GM12873 (cell line): ENCODE measurements at regions not wholly inside any gene's neighbourhood (a gene's known extent, or its start where the extent isn't known, plus 50 kb on each side); places are given as distances from the start of the nearest gene placed in this dataset.

ENCODE experiments used
- CTCF ChIP-seq: IDR thresholded peaks from 2 replicates; pipeline ENCODE4 v1.5.1; 2012; ENCODE audit warnings: low read depth, mild to moderate bottlenecking, moderate library complexity, low read length, control low read depth; ENCODE audit not compliant: insufficient read depth; ENCODE audit errors: missing control alignments

DNA sequence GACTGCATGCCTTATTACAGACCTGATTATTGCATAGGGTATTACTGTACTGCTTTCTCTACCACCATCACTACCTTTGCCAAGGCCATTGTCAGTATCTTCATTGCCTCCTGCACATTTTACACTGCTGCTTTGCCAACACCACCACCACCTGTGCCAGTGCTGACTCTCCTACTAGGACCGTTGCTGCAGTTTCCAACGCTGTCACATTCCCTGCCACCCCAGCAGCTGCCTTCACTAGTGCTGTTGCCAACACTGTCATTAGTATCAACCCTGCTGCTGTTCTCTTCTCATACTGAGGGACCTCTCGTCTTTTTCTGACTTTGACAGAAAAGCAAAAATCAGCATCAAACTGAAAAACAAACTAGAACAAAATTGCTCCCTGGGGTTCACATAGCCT lies 394.9 kb upstream of the B3GALT2 start:
- TF ChIP-seq CTCF, result no peak

DNA sequence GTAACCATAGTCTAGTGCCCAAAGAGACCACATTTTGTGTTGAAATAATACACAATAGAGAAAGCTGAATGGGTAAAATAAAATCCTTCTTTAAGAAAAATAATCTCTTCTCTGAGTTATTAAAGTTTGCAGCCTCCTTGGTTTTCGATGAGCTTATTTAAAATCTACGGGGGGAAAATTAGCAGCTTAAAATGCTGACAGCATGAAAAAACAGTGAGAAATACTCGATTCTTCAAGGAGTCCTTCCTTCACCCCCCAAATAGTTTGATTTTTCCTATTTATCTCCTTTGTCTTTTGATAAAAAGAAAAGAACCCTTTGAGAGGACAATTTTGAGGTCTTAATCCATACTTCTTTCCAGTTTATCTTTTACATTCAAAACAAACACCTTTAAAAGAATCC lies 394.0 kb upstream of the B3GALT2 start:
- no peak for TF ChIP-seq CTCF

GRCh38 chr1:193579323-193579722 lies 392.9 kb upstream of the B3GALT2 start:
- TF ChIP-seq CTCF, result no peak

DNA sequence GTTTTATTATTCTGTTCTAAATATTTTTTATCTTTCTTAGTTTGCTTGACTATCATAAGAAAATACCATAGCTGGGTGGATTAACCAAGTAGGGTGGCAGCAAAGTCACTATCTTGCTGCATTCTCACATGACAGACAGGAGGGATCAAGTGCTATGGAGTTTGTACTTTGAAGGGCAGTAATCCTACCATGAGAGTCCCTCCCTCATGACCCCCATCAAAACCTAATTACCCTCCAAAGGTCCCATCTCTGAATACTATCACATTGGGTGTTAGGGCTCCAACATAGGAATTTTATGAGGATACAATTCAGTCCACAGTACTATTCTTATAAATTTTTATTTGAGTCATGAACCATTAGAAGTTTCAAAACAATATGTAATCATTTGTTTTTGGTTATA lies 388.5 kb upstream of the B3GALT2 start:
- no peak for TF ChIP-seq CTCF

DNA sequence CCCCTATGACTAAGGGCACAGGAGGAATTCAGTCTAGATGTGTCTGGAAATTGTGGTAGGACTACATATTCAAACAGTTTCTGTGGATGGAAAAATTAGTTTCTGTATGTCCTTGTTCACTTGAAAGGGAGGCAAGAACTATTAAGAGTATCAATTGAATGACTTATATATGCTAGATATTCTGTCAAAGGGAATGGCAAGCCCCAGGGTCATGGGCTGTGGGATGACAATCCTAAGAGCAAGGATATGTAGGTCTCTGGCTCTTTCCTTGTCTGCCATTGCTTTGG lies 383.5 kb upstream of the B3GALT2 start:
- no peak for TF ChIP-seq CTCF

DNA sequence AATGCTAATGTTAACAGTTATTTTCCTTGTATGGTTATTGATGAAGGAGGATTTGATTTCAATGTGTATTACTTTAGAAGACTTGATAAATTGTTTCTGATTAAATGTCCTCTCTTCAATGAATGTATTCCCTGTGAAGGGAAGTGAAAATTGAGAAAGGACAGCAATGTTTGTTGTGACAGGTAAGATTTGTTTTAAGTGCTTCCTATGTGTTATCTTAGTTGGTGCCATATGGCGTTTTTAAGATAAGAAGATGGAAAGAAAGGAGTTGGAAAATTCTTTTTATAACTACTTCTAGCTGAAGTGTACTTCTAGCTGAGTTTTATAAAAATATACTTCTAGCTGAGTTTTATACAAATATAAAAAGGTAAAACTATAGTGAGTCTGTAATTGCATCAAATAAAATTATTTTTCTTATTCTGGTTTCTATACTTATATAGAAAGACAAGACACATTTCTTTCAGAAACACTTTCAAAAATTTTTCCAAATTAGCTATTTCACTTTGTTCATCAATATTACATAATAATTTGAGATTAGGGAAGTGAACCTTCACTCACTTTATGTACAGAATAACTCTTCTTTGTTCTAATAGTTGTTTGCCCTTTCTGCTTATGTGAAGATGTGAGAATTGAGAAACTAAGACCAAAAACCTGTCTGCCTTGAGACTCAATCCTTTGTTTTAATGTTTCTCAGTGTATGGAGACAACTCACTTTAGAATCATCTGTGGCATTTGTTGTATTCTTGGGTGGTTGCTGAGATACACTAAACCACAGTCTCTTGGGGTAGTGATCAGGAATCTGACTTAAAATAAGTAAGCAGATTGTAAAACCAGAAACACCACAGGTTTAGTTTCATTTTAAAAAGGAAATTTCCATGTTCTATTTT lies 382.9 kb upstream of the B3GALT2 start:
- no peak for TF ChIP-seq CTCF

DNA sequence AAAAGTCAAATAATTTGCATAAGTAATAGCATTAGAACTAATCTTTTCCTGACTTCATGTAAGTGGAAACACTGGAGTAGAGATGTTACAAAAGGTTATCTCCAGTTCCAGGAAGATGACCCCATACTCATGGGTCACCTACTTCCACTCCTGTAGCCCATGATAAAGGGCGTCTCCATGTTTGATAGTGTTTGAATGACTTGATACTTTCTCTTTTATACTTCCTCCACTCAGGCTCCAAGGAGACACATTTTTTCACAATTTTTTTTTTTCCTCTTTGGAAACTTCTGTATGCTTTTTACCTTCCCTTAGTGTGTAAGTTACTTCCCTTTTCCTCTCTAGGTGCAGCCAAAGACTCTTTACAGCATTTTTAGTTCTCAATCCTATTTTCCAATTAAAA lies 382.1 kb upstream of the B3GALT2 start:
- TF ChIP-seq CTCF, result no peak
